AG08396 (cell line): ENCODE measurements at regions not wholly inside any gene's neighbourhood (a gene's known extent, or its start where the extent isn't known, plus 50 kb on each side); places are given as distances from the start of the nearest gene placed in this dataset.
"Not testable (repeated sequence)": the region's sequence is repeated elsewhere in the genome, so short reads cannot be mapped to it uniquely, and the experiment has no call there.

Experiments used
- DNase-seq: peaks from one replicate; pipeline ENCODE4 v3.0.0; 2012; ENCODE audit warnings: low spot score, mixed read lengths

DNA sequence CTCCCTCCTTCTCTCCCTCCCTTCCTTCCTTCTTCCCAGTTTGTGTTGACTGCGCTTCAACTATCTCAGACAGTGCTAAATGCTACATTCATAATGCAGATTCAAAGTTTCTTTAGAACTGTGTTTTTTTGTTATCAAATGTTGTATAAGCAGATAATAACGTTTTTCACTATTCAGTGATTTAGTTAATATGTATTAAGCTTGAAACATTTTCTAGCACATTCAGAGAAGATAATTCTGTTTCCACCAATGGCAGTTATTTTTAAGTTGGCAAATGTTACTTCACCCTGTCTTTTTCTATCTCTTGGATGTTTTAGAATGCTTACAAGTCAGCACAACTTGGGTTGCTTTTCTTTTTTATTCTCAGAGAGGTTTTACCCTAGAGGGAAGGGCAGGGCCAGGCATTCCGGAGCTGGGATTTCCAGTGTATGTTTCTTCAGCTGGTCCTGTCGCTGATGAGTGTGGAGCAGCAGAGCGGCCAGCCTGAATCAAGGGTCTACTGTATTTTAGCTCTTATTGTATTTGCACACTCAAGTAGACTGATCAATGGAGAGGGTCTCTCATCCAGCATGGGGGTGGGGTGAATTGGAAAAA lies 162.3 kb upstream of the ARHGAP20 start:
- DNase-seq = no peak

DNA sequence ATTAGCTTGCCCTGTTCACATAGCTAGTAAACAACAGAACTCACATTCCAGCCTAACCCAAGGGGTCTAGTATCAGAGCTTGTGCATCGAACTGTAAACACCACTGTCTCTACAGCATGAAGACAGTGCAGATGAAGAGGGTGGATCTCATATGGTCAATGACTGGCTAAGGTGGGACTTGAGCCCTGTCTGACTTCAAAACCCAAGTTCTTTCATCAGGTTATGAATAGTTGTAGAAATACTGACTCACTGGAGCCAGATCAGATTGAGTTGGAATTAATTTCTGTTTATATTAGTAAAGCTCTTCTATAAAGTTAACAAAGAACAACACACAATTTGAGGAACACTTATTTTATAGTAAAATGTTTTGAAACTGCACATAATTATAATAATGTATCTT lies 161.7 kb upstream of the ARHGAP20 start:
- DNase-seq = no peak

DNA sequence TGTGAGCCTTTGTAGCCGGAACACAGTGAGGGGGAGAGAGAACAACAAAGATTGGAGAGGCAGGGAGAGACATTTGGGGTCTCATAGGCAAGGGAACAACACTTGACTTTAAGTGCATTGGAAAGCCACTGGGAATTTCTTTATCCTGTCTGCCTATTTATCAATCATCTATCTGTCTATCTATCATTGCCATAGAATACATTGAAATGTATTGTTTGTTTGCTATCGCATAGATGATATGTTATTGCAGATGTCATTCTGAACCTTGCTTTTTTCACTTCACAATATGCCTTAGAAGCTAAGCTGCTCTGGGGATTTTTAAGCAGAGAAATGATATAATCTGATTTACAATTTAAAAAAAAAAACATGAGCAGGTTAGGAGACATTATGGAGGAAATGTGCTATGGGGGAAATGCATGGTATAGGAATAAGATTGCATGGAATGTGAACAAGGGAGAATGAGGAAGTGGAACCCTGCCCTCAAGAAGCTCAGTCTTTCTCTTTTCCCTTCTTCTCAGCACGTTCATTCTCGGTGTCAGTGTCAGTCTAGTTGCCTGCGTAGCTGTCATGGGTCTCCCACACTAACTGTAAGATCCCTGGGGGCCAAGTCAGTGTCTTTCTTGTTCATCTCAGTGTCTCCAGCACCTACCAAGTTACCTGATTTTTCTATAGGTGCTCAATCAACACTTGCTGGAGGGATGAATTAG lies 158.7 kb upstream of the ARHGAP20 start:
- no peak for DNase-seq

- no peak for DNase-seq
These were observed 155.7 kb upstream of the ARHGAP20 start for GRCh38 chr11:110867951-110868350.

DNA sequence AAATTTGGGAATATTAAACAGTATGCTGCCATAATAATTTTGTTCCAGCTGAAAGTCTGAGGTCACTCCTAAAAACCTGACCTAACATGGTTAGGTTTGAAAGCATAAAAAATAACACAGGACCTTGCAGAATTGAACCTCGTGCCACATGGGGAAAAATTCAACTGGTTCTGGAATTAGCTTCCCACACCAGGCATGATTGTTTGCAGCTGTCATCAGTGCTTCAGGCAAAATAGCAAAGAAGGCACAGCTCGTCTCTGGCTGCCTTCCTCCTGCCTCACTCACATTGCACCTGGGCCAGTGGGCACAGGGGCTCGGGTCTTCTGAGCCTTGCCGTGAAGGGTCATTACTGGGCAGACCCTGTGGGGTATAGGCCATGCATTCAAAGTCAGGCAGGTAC lies 153.8 kb upstream of the ARHGAP20 start:
- DNase-seq = no peak

- DNase-seq = no peak
These were observed 150.2 kb upstream of the ARHGAP20 start for GRCh38 chr11:110862407-110862806.

- DNase-seq = no peak
These were observed 148.2 kb upstream of the ARHGAP20 start for GRCh38 chr11:110860461-110860860.

- no peak for DNase-seq
These were observed 147.8 kb upstream of the ARHGAP20 start for GRCh38 chr11:110859998-110860397.

DNA sequence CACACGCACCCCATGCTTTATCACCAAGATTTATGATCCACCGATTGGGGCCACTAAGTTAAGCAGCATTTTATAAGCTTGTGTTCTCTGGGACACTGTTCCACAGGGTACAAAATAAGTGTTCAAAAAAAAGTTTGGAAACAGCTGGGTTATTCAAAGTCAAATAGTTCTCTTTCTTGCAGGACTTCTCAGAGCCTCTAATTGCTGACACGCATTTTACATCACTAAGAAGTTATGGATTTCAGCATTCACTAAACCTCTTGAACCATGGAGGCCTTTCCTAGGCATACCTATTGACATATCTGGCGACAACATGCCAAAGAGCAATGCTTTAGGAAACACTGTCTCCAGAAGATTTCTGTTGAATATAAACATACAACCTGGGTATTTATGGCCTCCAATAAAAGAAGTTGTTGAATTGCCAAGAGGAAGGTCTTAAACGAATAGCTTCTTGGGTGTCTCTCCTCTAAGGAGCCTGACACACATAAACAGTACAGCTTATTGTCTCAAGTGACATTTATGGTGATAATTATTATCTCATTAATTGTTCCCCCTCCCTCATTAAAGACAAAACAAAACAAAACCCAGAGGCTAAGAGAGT lies 147.1 kb upstream of the ARHGAP20 start:
- DNase-seq = no peak

- DNase-seq = no peak
These were observed 146.3 kb upstream of the ARHGAP20 start for GRCh38 chr11:110858547-110858921.

GRCh38 chr11:110857892-110858546 lies 145.8 kb upstream of the ARHGAP20 start:
- DNase-seq = peak; percentile 31

DNA sequence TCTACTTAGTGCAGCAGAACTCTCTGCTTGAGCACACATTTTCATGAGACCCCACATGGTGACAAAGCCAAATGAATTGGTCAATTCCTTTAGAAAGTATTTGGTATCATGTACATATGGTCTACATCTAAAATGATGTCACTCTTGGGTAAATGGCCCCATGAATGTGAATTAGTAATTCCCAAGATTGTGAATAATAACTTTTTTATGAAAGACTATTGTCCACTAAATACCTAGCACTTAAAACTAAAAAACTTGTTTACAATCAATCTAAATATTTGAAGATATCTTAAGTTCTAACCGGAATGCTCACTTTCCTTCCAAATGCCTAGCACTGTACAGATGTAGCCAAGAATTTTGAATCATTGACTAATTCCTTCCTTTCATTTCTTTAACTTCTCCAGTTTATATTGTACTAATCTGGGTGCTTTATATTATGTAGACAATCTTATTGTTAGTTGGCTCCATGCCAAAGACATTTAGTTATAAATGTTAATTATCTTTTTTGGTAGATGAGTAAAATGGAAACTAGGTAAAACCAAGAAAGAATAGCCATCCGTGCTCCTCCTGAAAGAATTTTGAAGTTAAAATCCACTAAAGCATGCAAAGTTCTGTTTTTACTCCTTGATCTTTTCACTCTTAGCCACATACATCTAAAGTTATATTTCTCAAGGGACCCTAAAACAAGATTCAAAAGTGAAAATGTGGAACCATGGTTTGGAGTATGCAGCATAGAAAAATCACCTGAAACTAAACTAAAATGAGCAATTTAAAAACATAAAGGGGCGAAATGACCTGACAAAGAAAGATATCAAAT lies 145.0 kb upstream of the ARHGAP20 start:
- no peak for DNase-seq

DNA sequence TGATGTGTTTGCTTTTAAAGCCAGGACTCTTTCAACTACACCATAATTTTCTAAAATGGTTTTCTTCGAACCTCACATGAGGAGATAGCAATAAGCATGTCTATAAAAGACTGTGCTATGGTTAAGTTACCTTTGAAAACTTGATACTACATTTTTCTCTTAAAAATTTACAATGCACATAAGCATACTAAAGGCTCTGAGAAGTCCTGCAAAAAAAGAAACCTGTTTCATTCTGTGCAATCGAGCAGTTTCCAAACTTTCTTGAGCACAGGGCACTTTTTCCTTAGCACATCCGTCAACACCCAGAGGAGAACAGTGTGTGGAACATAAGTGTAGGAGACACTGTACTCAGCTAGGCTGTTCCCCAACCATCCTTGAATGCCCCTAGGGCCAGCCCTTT lies 144.1 kb upstream of the ARHGAP20 start:
- no peak for DNase-seq

- no peak for DNase-seq
These were observed 143.0 kb upstream of the ARHGAP20 start for GRCh38 chr11:110855191-110855590.

- no peak for DNase-seq
These were observed 140.8 kb upstream of the ARHGAP20 start for GRCh38 chr11:110852921-110853490.

DNA sequence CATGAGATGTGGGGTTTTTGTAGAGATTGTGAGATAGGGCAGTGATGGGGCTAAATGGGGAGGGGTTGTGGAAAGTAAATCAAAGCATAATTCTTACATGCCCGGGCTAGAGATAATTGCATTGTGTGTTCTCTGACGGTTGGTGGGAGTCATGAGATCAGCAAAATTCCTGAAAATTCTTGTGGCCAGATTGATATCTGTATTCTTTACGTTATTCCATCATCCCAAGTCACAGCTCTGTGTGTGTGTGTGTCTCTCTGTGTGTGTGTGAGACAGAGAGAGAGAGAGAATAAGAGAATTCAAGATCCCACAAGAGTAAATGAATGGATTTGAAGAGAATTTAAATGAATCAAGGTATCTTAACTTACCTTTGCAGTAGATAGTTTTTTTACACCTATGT lies 138.6 kb upstream of the ARHGAP20 start:
- no peak for DNase-seq

DNA sequence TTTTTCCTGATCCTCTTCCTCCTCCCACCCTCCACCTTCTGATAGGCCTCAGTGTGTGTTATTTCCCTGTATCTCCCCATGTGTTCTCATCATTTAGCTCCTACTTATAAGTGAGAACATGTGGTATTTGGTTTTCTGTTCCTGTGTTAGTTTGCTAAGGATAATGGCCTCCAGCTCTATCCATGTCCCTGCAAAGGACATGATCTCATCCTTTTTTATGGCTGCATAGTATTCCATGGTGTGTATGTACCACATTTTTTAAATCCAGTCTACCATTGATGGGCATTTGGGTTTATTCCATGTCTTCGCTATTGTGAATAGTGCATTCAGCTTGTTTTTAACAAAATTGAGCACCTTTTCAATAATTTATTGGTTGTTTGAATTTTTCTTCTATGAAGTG lies 130.8 kb upstream of the ARHGAP20 start:
- not testable (repeated sequence) for DNase-seq

- DNase-seq = no peak
These were observed 126.6 kb upstream of the ARHGAP20 start for GRCh38 chr11:110838808-110839207.

DNA sequence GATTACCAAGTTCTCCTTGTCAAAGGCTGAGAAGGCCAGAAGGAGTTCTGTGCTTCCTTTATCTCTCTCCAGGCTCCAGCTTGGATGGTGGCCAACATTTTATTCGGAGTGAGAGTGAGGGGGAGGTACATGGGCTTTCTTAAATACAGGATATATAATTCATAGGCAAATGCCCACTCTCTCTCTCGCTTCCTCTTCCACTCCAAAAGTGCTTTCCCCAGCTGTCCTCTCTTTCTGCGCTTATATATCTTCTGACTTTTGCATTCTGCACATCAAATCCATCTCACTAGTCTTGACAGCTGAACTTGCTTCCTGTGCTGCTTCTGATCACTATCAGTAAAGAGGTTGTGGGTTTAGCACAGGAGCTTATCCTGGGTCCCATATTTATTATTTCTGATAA lies 125.4 kb upstream of the ARHGAP20 start:
- no peak for DNase-seq

GRCh38 chr11:110835106-110835505 lies 122.9 kb upstream of the ARHGAP20 start:
- no peak for DNase-seq

- DNase-seq = peak; percentile 7
These were observed 120.8 kb upstream of the ARHGAP20 start for GRCh38 chr11:110833033-110833484.

- DNase-seq = no peak
These were observed 120.3 kb upstream of the ARHGAP20 start for GRCh38 chr11:110832539-110832938.
